ENCODE measurements at regions not wholly inside any gene's neighbourhood (a gene's known extent, or its start where the extent isn't known, plus 50 kb on each side); places are given as distances from the start of the nearest gene placed in this dataset.

DNA sequence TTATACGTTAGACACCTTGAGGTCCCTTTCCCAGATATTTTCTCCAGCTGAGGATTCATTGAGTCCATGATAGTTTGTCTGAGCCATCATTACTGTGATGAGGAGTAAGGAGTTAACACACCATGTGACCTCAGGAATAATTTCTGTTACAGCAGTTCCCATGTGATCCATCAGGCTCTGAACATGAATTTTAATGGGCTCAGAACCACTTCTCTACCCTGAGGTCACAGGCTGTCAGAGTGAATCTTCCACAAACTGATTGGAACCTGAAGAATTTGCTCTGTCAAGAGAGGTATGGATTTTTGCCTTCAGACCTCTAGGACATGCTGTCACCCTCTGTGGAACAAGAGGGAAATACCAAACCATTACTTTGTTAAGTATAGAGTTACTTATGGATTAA is 81.0 kb downstream of the NTMT2 start:
- ATAC-seq, result no peak
- Histone ChIP-seq H3K36me3 (no peaks in the 10 kb centered on the region), H3K27me3 (no peaks in the 10 kb centered on the region), H3K4me1 (peaks cover 2 to 25% (median 3%) of the 10 kb centered on the region in 3 donors), H3K4me3 (no peak overlapping the region), H3K27ac (peak overlapping the region in 1 of 4 donors; percentile 65), H3K9me3 (no peaks in the 10 kb centered on the region)
- TF ChIP-seq EP300 (IDR thresholded peaks at IDR 0.05), result no peak
- TF ChIP-seq POLR2AphosphoS5 (IDR thresholded peaks at IDR 0.05), result no peak
- TF ChIP-seq, protein P1, sequence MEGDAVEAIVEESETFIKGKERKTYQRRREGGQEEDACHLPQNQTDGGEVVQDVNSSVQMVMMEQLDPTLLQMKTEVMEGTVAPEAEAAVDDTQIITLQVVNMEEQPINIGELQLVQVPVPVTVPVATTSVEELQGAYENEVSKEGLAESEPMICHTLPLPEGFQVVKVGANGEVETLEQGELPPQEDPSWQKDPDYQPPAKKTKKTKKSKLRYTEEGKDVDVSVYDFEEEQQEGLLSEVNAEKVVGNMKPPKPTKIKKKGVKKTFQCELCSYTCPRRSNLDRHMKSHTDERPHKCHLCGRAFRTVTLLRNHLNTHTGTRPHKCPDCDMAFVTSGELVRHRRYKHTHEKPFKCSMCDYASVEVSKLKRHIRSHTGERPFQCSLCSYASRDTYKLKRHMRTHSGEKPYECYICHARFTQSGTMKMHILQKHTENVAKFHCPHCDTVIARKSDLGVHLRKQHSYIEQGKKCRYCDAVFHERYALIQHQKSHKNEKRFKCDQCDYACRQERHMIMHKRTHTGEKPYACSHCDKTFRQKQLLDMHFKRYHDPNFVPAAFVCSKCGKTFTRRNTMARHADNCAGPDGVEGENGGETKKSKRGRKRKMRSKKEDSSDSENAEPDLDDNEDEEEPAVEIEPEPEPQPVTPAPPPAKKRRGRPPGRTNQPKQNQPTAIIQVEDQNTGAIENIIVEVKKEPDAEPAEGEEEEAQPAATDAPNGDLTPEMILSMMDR (IDR thresholded peaks at IDR 0.05), result no peak
- no peak for TF ChIP-seq POLR2A (IDR thresholded peaks at IDR 0.05)
- WGBS, 2 donors (ENCODE audit: low coverage in 1 of 2), result 100% methylated on average over 1 of the region's 1 CpG

DNA sequence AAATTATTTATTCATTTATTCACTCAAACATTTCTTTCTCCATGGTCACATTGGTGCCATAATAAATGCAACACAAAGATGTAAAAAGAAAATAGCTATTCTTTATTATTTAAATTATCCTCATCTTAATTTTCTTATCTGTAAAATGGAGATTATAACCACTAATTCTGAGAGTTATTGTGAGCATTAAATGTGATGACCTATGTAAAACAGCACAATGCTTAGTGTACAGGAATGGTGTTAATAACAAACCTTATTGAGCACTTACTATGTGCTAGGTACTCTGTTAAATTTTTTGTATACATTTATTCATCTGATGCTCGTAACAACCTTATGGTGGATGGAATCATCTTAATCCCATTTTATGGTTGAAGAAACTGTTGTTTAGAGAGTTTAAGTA is 84.6 kb downstream of the NTMT2 start:
- no peaks in the 10 kb centered on the region for H3K36me3 ChIP-seq
- H3K9me3 ChIP-seq, result no peaks in the 10 kb centered on the region
- 83 to 86% methylated on average over 1 of the region's 1 CpG for WGBS, 2 donors (ENCODE audit: low coverage in 1 of 2)
- no peak overlapping the region for H3K4me3 ChIP-seq
- no peak for ATAC-seq
- H3K27me3 ChIP-seq, result no peaks in the 10 kb centered on the region
- H3K27ac ChIP-seq, result no peak overlapping the region
- peaks cover 0 to 14% (median 0%) of the 10 kb centered on the region in 3 donors for H3K4me1 ChIP-seq
- TF ChIP-seq POLR2AphosphoS5 (IDR thresholded peaks at IDR 0.05) (no peak), POLR2A (IDR thresholded peaks at IDR 0.05) (no peak)

- TF ChIP-seq POLR2A (IDR thresholded peaks at IDR 0.05), result no peak
- no peak for TF ChIP-seq POLR2AphosphoS5 (IDR thresholded peaks at IDR 0.05)
- TF ChIP-seq, protein P1 (IDR thresholded peaks at IDR 0.05), result no peak
- no peak for TF ChIP-seq EP300 (IDR thresholded peaks at IDR 0.05)
- H3K27me3 ChIP-seq, result no peaks in the 10 kb centered on the region
- no peak overlapping the region for H3K4me3 ChIP-seq
- 29 to 53% methylated on average over 1 of the region's 1 CpG for WGBS, 2 donors (ENCODE audit: low coverage in 1 of 2)
- no peak overlapping the region for H3K27ac ChIP-seq
- no peak for ATAC-seq
- H3K36me3 ChIP-seq, result no peaks in the 10 kb centered on the region
- H3K4me1 ChIP-seq, result peaks cover 0 to under 1% (median 0%) of the 10 kb centered on the region in 3 donors
- no peaks in the 10 kb centered on the region for H3K9me3 ChIP-seq
Measured at GRCh38 chr1:170231662-170232061, 85.9 kb downstream of the NTMT2 start.

DNA sequence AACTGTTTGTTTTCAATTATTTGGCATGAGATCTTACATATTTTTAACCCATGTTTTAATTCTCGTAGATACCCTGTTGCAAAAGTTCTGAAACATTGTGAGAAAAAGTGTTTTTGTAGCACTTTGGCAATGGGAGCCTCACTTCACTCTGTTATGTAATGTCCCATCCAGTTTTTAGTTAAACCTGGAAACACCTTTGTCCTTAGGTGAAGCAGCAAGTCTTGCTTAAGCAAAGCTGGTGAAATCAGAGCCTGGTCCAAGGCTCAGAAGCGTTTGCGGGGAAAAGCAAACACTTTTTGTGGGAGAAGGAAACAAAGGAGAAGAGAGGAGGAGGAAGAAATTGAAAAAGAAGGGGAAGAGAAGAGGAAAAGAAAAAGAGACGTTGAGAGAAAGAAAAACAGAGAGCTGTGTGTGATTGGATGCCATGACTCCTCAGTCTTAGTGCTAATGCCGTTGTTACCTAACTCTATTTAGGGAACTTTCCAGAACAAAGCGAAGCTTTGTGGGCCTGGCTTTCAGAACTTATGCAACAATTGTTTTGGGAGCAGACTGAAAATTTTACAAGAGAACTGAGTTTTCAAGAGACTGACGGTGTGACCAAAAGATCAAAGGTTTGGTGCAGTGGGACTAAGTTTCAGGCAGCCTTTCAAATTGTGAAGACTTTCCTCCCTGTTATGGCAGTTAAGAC is 93.1 kb downstream of the NTMT2 start:
- H3K9me3 ChIP-seq, result no peaks in the 10 kb centered on the region
- peak; percentile 72 for ATAC-seq
- H3K36me3 ChIP-seq, result no peaks in the 10 kb centered on the region
- no peaks in the 10 kb centered on the region for H3K4me1 ChIP-seq
- TF ChIP-seq POLR2AphosphoS5 (IDR thresholded peaks at IDR 0.05) (no peak), EP300 (IDR thresholded peaks at IDR 0.05) (no peak), POLR2A (IDR thresholded peaks at IDR 0.05) (no peak)
- TF ChIP-seq, protein P1 (IDR thresholded peaks at IDR 0.05), result no peak
- H3K4me3 ChIP-seq, result no peak overlapping the region
- 69 to 78% methylated on average over 4 to 7 of the region's 7 CpGs for WGBS, 2 donors (ENCODE audit: low coverage in 1 of 2)
- H3K27ac ChIP-seq, result peak overlapping the region in 2 of 4 donors; percentile 26 to 33
- H3K27me3 ChIP-seq, result no peaks in the 10 kb centered on the region

DNA sequence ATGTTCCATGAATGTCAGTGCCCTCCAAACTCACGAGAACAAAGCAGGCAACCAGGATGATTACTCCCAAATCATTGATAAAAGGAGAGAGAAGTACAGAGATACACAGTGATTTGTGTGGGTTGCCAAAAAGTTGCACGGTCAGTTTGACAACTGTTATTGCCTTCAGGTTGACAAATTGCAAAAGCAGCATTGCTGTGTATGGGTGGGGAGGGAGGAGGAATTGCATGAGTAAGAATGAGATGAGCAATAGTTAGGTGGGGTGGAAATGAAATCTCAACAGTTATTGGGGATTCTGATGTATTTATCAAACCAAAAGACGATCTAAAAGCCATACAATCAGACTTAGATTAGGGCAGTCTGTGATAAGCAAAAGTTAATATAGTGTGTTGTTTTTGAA is 93.7 kb downstream of the NTMT2 start:
- peak; percentile 82 for ATAC-seq
- TF ChIP-seq EP300 (IDR thresholded peaks at IDR 0.05) (no peak), POLR2AphosphoS5 (IDR thresholded peaks at IDR 0.05) (no peak), POLR2A (IDR thresholded peaks at IDR 0.05) (no peak)
- TF ChIP-seq, protein P1 (IDR thresholded peaks at IDR 0.05), result no peak
- Histone ChIP-seq H3K27me3 (no peaks in the 10 kb centered on the region), H3K4me3 (no peak overlapping the region), H3K9me3 (no peaks in the 10 kb centered on the region), H3K4me1 (no peaks in the 10 kb centered on the region), H3K36me3 (no peaks in the 10 kb centered on the region), H3K27ac (peak overlapping the region in 2 of 4 donors; percentile 26 to 33)
- WGBS, 2 donors (ENCODE audit: low coverage in 1 of 2), result 46 to 56% methylated on average over 3 of the region's 3 CpGs

Data from gastroesophageal sphincter (tissue), 4 donors.